CD14-positive monocyte (primary cell): ENCODE measurements at regions not wholly inside any gene's neighbourhood (a gene's known extent, or its start where the extent isn't known, plus 50 kb on each side); places are given as distances from the start of the nearest gene placed in this dataset.

Experiments used
- DNase-seq, 3 donors: peaks; one replicate each; pipeline ENCODE4 v3.0.0-alpha.2; 2011 to 2022
- H2AFZ ChIP-seq: 2 replicates; pipeline ENCODE4 v1.6.0; 2012; ENCODE audit warnings: mild to moderate bottlenecking, low read depth, low read length, inconsistent platforms; ENCODE audit not compliant: insufficient read depth, poor library complexity, severe bottlenecking
- H3K27ac ChIP-seq, 2 donors: 1 replicate in 1 of 2; 2 replicates in 1 of 2; pipeline ENCODE4 v1.5.1; 2012 to 2013; ENCODE audit warnings: low read length in 2 of 2, control low read depth in 1 of 2, inconsistent platforms in 1 of 2, low read depth in 1 of 2, mild to moderate bottlenecking in 1 of 2
- H3K27me3 ChIP-seq, 2 donors: one replicate each; pipeline versions ENCODE4 v1.6.0 to v1.6.1; 2011 to 2013; ENCODE audit warnings: low read length in 2 of 2; ENCODE audit not compliant: control insufficient read depth in 2 of 2, insufficient read depth in 2 of 2
- H3K36me3 ChIP-seq, 2 donors: replicated peaks in 1 of 2; 1 replicate in 1 of 2; 2 replicates in 1 of 2; pipeline versions ENCODE4 v1.5.1 to v1.6.1; 2012 to 2013; ENCODE audit warnings: low read length in 2 of 2, control low read depth in 1 of 2, inconsistent platforms in 1 of 2, mild to moderate bottlenecking in 1 of 2; ENCODE audit not compliant: insufficient read depth in 2 of 2, control insufficient read depth in 1 of 2
- H3K4me1 ChIP-seq, 2 donors: 1 replicate in 1 of 2; 2 replicates in 1 of 2; pipeline versions ENCODE4 v1.5.1 to v1.6.1; 2012 to 2013; ENCODE audit warnings: low read length in 2 of 2, control low read depth in 1 of 2, inconsistent platforms in 1 of 2, mild to moderate bottlenecking in 1 of 2, moderate library complexity in 1 of 2; ENCODE audit not compliant: insufficient read depth in 2 of 2, control insufficient read depth in 1 of 2
- H3K4me2 ChIP-seq: replicated peaks from 2 replicates; pipeline ENCODE3; 2012; ENCODE audit warnings: low read length, moderate library complexity, mild to moderate bottlenecking; ENCODE audit not compliant: poor library complexity, severe bottlenecking; ENCODE audit errors: extremely low read depth
- H3K4me3 ChIP-seq, 3 experiments: fragments of 200-600 bp in 1 of 3; sonication (generic) in 1 of 3; replicated peaks in 1 of 3; 1 replicate in 2 of 3; 2 replicates in 1 of 3; pipeline ENCODE4 v1.5.1; 2011 to 2013; ENCODE audit warnings: low read length in 3 of 3, mild to moderate bottlenecking in 3 of 3, control low read depth in 2 of 3, low read depth in 2 of 3, inconsistent platforms in 1 of 3, moderate library complexity in 1 of 3
- H3K79me2 ChIP-seq: 2 replicates; pipeline ENCODE4 v1.6.0; 2012; ENCODE audit warnings: mild to moderate bottlenecking, control low read depth, inconsistent platforms, low read length, moderate library complexity; ENCODE audit not compliant: insufficient read depth
- H3K9ac ChIP-seq: 2 replicates; pipeline ENCODE4 v1.6.0; 2017; ENCODE audit warnings: low read length, mild to moderate bottlenecking; ENCODE audit not compliant: insufficient read depth, poor library complexity, severe bottlenecking
- H3K9me3 ChIP-seq, 2 donors: replicated peaks in 1 of 2; 1 replicate in 1 of 2; 2 replicates in 1 of 2; pipeline versions ENCODE4 v1.5.1 to v1.6.1; 2012 to 2013; ENCODE audit warnings: low read length in 2 of 2, control low read depth in 1 of 2; ENCODE audit not compliant: control insufficient read depth in 1 of 2, insufficient read depth in 1 of 2
- H4K20me1 ChIP-seq: 2 replicates; pipeline ENCODE4 v1.6.0; 2012; ENCODE audit warnings: mild to moderate bottlenecking, low read length, control low read depth, moderate library complexity; ENCODE audit not compliant: insufficient read depth
- H3K27ac Mint-ChIP-seq, 7 donors: one replicate each; pipeline ENCODE4 v1.8.0; 2020; ENCODE audit warnings: mild to moderate bottlenecking in 7 of 7, mixed read lengths in 7 of 7, moderate library complexity in 6 of 7, inconsistent platforms in 2 of 7
- H3K27me3 Mint-ChIP-seq, 3 donors: one replicate each; pipeline ENCODE4 v1.8.0; 2021 to 2022; ENCODE audit warnings: low read depth in 3 of 3, mild to moderate bottlenecking in 3 of 3, mixed read lengths in 3 of 3, moderate library complexity in 3 of 3, inconsistent platforms in 1 of 3
- H3K36me3 Mint-ChIP-seq, 2 donors: one replicate each; pipeline ENCODE4 v1.8.0; 2020; ENCODE audit warnings: mixed read lengths in 2 of 2, inconsistent platforms in 1 of 2, mild to moderate bottlenecking in 1 of 2
- H3K4me1 Mint-ChIP-seq: one replicate; pipeline ENCODE4 v1.8.0; 2020; ENCODE audit warnings: mild to moderate bottlenecking, mixed read lengths
- H3K4me3 Mint-ChIP-seq, 2 donors: one replicate each; pipeline ENCODE4 v1.8.0; 2020; ENCODE audit warnings: mild to moderate bottlenecking in 2 of 2, mixed read lengths in 2 of 2, moderate library complexity in 1 of 2
- H3K9me3 Mint-ChIP-seq, 7 donors: one replicate each; pipeline ENCODE4 v1.8.0; 2020 to 2022; ENCODE audit warnings: mixed read lengths in 7 of 7, mild to moderate bottlenecking in 6 of 7, moderate library complexity in 6 of 7, inconsistent platforms in 2 of 7
- WGBS: methylation state at CpG from one replicate; pipeline ENCODE4 v1.1.5; 2013; ENCODE audit warnings: missing lambda C conversion rate; ENCODE audit not compliant: insufficient coverage; 5-methylcytosine and 5-hydroxymethylcytosine counted together
- intact Hi-C, 2 donors: fragments of 100-400 bp; cut with micrococcal nuclease; formaldehyde crosslinking; loops; one replicate each; pipeline versions ENCODE4 v1.15.0 to v1.15.1; 2023
- TF ChIP-seq, protein P1 (sequence below): fragments of 200-600 bp; IDR thresholded peaks from one replicate; pipeline ENCODE4 v1.8.0; 2022; ENCODE audit warnings: antibody characterized with exemption, mild to moderate bottlenecking

DNA sequence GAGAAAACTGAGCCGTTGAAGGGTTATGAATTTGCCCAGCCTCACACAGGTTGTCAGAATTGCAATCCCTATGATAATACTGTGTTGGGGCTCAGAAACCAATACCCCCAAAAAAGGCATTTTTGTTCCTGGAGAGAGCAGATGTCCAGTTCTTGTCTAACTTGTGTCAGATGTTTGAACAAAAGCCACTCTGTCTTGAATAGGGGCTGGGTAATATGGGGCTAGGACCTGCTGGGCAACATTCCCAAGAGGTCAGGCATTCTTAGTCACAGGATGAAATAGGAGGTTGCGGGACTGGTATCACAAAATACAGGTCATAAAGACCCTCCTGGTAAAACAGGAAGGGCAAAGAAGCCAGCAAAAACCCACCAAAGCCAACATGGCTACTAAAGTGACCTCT is 482.1 kb downstream of the IPMK start:
- Histone ChIP-seq H4K20me1 (no peaks in the 10 kb centered on the region), H3K79me2 (no peaks in the 10 kb centered on the region), H3K9ac (no peak overlapping the region), H3K27ac (no peak overlapping the region), H3K9me3 (peaks cover 9 to 17% of the 10 kb centered on the region in 2 donors), H3K4me1 (no peaks in the 10 kb centered on the region), H3K36me3 (no peaks in the 10 kb centered on the region), H2AFZ (no peak overlapping the region), H3K27me3 (no peaks in the 10 kb centered on the region), H3K4me2 (no peak overlapping the region), H3K4me3 (no peak overlapping the region)
- no peak for DNase-seq
- H3K9me3 Mint-ChIP-seq = peaks cover 1 to 15% (median 7%) of the 10 kb centered on the region in 7 donors
- no peaks in the 10 kb centered on the region for H3K36me3 Mint-ChIP-seq
- H3K4me3 Mint-ChIP-seq = no peak overlapping the region
- H3K4me1 Mint-ChIP-seq = no peaks in the 10 kb centered on the region
- intact Hi-C loops = no loop called here
- no peaks in the 10 kb centered on the region for H3K27me3 Mint-ChIP-seq
- no peak overlapping the region for H3K27ac Mint-ChIP-seq
- TF ChIP-seq, protein P1, sequence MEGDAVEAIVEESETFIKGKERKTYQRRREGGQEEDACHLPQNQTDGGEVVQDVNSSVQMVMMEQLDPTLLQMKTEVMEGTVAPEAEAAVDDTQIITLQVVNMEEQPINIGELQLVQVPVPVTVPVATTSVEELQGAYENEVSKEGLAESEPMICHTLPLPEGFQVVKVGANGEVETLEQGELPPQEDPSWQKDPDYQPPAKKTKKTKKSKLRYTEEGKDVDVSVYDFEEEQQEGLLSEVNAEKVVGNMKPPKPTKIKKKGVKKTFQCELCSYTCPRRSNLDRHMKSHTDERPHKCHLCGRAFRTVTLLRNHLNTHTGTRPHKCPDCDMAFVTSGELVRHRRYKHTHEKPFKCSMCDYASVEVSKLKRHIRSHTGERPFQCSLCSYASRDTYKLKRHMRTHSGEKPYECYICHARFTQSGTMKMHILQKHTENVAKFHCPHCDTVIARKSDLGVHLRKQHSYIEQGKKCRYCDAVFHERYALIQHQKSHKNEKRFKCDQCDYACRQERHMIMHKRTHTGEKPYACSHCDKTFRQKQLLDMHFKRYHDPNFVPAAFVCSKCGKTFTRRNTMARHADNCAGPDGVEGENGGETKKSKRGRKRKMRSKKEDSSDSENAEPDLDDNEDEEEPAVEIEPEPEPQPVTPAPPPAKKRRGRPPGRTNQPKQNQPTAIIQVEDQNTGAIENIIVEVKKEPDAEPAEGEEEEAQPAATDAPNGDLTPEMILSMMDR = no peak
- WGBS = 100% methylated on average over 1 of the region's 2 CpGs

DNA sequence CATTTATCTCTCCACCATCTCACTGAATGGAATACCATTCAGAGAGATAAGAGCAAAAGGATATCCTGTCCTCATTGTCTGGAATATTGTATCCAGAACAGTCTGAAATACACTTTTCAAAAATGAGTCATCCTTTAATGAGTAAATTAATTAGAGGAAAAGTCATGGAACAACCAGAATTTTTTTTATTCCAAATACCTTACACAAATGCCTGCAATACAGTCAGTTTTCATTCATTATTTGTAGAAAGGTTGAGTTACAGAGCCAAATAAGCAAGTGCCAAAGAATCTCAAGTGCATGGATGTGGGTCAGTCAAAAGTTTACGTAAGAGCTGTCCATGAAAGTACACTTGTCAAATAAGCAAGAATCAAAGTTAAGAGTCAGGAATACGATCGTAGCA is 482.6 kb downstream of the IPMK start:
- TF ChIP-seq, protein P1 = no peak
- H3K9me3 Mint-ChIP-seq = peaks cover 3 to 15% (median 8%) of the 10 kb centered on the region in 7 donors
- H3K9me3 ChIP-seq = peaks cover 9 to 15% of the 10 kb centered on the region in 2 donors

More for the DNA sequence above, 482.6 kb downstream of the IPMK start:
- no peaks in the 10 kb centered on the region for H4K20me1 ChIP-seq
- Mint-ChIP-seq H3K27ac (no peak overlapping the region), H3K4me1 (no peaks in the 10 kb centered on the region), H3K36me3 (no peaks in the 10 kb centered on the region), H3K4me3 (no peak overlapping the region), H3K27me3 (no peaks in the 10 kb centered on the region)
- H3K27me3 ChIP-seq = no peaks in the 10 kb centered on the region
- H2AFZ ChIP-seq = no peak overlapping the region
- intact Hi-C loops = no loop called here
- no peak overlapping the region for H3K4me3 ChIP-seq
- no peak overlapping the region for H3K4me2 ChIP-seq
- no peaks in the 10 kb centered on the region for H3K79me2 ChIP-seq
- no peak overlapping the region for H3K9ac ChIP-seq
- no peaks in the 10 kb centered on the region for H3K4me1 ChIP-seq
- no CpG with 5 or more reads among the region's 3 CpGs for WGBS
- H3K27ac ChIP-seq = no peak overlapping the region
- H3K36me3 ChIP-seq = no peaks in the 10 kb centered on the region
- no peak for DNase-seq
